Prostate gland (tissue), 2 donors: ENCODE measurements at regions not wholly inside any gene's neighbourhood (a gene's known extent, or its start where the extent isn't known, plus 50 kb on each side); places are given as distances from the start of the nearest gene placed in this dataset.
A peak's percentile ranks its signal among the peaks of the same experiment; 100 is the strongest.

Experiments
- DNase-seq: peaks from one replicate; pipeline ENCODE4 v3.0.0-alpha.2; 2019; ENCODE audit warnings: low spot score
- H3K27ac ChIP-seq, 2 donors: fragments of 200-600 bp; sonication (generic); 2 replicates each; pipeline ENCODE4 v1.5.1; 2017 to 2019
- H3K27me3 ChIP-seq: fragments of 200-600 bp; sonication (generic); replicated peaks from 2 replicates; pipeline ENCODE4 v1.5.1; 2019; ENCODE audit not compliant: insufficient read depth
- H3K36me3 ChIP-seq, 2 donors: fragments of 200-600 bp; sonication (generic); 1 replicate in 1 of 2; 2 replicates in 1 of 2; pipeline versions ENCODE4 v1.5.1 to v1.8.1; 2017 to 2019
- H3K4me1 ChIP-seq: fragments of 200-600 bp; sonication (generic); replicated peaks from 2 replicates; pipeline ENCODE4 v1.5.1; 2019
- H3K4me3 ChIP-seq, 2 donors: fragments of 200-600 bp; sonication (generic); 2 replicates each; pipeline ENCODE4 v1.5.1; 2017 to 2019
- H3K9me3 ChIP-seq: fragments of 200-600 bp; sonication (generic); 2 replicates; pipeline ENCODE4 v1.5.1; 2017
- POLR2A ChIP-seq: fragments of 450-650 bp; IDR thresholded peaks from one replicate; pipeline ENCODE4 v1.6.1; 2016; ENCODE audit warnings: antibody characterized with exemption, mild to moderate bottlenecking
- POLR2AphosphoS5 ChIP-seq: sonication (generic); formaldehyde crosslinking; IDR thresholded peaks from one replicate; pipeline ENCODE4 v1.6.1; 2017; ENCODE audit warnings: antibody characterized with exemption
- WGBS: methylation state at CpG from one replicate; pipeline ENCODE4 v1.1.5; 2018; 5-methylcytosine and 5-hydroxymethylcytosine counted together
- intact Hi-C: fragments of 100-400 bp; cut with DNase I; formaldehyde crosslinking; loops from one replicate; pipeline ENCODE4 v1.14.2; 2022
- TF ChIP-seq, protein P1 (sequence below), 4 experiments: fragments of 200-600 bp in 2 of 4; fragments of 450-650 bp in 2 of 4; sonication (generic) in 2 of 4; IDR thresholded peaks; 1 replicate in 3 of 4; 2 replicates in 1 of 4; pipeline ENCODE4 v1.5.1; 2016 to 2019; ENCODE audit warnings: antibody characterized with exemption in 4 of 4, mild to moderate bottlenecking in 2 of 4, moderate library complexity in 2 of 4

DNA sequence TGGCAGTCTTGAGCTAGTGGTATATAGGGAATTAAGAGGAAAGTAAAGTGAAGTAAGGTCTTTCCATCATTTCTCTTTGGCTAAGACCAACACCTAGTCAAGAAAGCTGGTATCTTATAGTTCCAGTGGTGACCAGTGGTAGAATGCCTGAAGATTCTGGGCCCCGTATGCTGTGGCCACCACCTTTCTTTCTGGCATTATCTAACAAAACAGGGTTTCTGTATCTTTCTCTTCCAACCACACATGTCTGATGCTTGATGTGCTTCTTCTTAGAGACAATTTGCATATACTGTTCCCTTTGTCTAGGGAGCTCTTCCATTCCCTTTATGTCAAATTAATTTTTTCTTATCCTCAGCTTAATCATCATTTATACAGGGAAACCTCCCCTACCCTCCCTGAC is 109.9 kb upstream of the SSBP2 start:
- no peaks in the 10 kb centered on the region for H3K9me3 ChIP-seq
- 95% methylated on average over 1 of the region's 1 CpG for WGBS
- no peak for DNase-seq
- TF ChIP-seq POLR2A (no peak), POLR2AphosphoS5 (no peak)
- TF ChIP-seq, protein P1, sequence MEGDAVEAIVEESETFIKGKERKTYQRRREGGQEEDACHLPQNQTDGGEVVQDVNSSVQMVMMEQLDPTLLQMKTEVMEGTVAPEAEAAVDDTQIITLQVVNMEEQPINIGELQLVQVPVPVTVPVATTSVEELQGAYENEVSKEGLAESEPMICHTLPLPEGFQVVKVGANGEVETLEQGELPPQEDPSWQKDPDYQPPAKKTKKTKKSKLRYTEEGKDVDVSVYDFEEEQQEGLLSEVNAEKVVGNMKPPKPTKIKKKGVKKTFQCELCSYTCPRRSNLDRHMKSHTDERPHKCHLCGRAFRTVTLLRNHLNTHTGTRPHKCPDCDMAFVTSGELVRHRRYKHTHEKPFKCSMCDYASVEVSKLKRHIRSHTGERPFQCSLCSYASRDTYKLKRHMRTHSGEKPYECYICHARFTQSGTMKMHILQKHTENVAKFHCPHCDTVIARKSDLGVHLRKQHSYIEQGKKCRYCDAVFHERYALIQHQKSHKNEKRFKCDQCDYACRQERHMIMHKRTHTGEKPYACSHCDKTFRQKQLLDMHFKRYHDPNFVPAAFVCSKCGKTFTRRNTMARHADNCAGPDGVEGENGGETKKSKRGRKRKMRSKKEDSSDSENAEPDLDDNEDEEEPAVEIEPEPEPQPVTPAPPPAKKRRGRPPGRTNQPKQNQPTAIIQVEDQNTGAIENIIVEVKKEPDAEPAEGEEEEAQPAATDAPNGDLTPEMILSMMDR (IDR thresholded peaks at IDR 0.05) = no peak
- no peaks in the 10 kb centered on the region for H3K4me1 ChIP-seq
- no peak overlapping the region for H3K27ac ChIP-seq
- H3K36me3 ChIP-seq = no peaks in the 10 kb centered on the region
- H3K27me3 ChIP-seq = no peaks in the 10 kb centered on the region
- intact Hi-C loops = no loop called here
- no peak overlapping the region for H3K4me3 ChIP-seq

DNA sequence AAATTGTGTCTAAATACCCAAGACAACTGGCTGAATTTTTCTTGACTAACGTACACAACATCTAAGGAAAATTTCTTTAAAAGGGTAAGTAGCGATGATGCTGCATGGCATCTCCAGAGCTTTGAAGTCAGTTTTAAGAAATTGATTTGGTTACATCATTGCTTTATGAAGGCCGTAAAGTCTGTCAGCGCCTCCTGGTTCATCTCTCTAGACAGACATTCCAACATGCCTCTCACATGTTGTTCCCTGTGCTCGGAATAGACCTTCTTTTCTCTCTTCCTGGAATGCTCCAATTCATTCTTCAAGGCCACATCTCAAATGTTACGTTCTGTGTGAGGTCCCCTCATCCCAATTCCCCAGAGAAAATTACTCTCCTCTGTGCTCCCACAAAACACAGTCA is 108.7 kb upstream of the SSBP2 start:
- Histone ChIP-seq H3K27ac (no peak overlapping the region), H3K27me3 (no peaks in the 10 kb centered on the region), H3K36me3 (no peaks in the 10 kb centered on the region), H3K9me3 (no peaks in the 10 kb centered on the region), H3K4me1 (no peaks in the 10 kb centered on the region), H3K4me3 (no peak overlapping the region)
- WGBS = 92% methylated on average over 6 of the region's 6 CpGs
- no peak for DNase-seq
- no peak for TF ChIP-seq POLR2A
- TF ChIP-seq, protein P1 (IDR thresholded peaks at IDR 0.05) = no peak
- intact Hi-C loops = no loop called here

DNA sequence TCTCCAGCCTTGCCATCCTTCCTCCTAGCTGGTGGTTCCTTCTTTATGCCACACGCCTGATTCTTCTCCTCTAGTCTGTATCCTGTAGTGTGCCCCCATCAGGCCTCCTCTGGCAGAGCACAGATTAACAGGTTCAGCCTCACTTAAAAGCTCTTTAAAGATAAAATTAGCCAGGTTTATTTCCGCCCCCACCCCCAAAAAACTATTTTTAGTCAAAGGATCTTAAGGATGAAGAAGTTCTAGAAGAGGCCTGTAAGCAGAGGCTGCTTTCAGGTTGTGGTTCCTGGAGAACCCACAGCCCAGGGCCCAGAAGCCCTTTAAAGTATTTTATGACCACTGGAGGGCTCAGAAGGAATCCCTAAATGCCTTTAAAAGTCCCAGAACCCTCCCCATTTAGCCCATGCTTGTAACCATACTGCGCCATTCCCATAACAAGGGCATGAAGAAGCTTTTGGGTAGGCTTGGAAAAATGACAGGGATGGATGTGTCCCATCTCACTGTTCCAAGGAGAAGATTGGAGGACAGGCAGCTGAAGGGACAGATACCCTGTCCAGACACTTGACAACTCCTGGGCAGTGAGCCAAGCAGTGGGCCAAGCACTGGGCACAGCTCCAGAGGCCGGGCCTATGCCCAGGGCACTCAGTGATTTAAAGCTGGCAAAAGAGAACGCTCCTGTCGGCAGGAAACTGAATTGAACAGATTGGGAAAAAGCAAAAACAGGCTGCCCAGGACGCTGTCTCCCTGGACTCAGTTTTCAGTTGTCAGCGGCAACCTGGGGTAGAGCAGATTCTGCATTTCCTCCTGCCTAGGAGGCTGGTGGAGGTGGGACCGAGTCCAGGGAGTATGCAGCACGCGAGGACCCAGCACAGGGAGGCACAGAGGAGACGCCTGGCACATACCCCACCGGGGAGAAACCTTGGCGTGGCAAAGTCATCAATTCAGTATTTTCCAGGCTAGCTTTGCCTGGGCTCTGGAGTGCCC is 106.3 kb upstream of the SSBP2 start:
- no peaks in the 10 kb centered on the region for H3K36me3 ChIP-seq
- peak; percentile 49 for DNase-seq
- intact Hi-C loops = no loop called here
- no peaks in the 10 kb centered on the region for H3K27me3 ChIP-seq
- TF ChIP-seq, protein P1 (IDR thresholded peaks at IDR 0.05) = peak in 2 of 4 experiments; percentile 7 to 38
- no peak for TF ChIP-seq POLR2AphosphoS5
- no peaks in the 10 kb centered on the region for H3K9me3 ChIP-seq
- no peak overlapping the region for H3K4me3 ChIP-seq
- WGBS = 24% methylated on average over 14 of the region's 14 CpGs
- H3K4me1 ChIP-seq = no peaks in the 10 kb centered on the region
- H3K27ac ChIP-seq = peak overlapping the region; percentile 25 to 62

DNA sequence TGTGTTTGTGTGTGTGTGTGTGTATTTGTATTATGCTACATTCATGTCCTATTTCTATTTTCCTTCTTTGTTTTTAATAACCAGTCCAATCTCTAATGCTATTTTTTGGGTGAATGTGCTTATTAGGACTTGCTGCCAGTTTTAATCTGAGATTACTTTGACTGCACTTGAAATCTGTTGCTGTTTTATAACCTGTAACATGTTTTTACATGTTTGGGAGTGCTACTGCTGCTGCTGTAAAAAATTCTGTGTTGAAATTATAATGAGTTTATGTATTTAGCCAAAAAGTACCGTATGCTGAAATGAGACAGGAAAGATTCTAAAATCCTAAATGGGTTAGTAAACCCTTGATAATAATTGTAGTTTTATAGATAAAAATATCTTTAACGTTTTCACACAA is 104.7 kb upstream of the SSBP2 start:
- WGBS = 27% methylated on average over 2 of the region's 2 CpGs

More for the DNA sequence above, 104.7 kb upstream of the SSBP2 start:
- H3K4me3 ChIP-seq = no peak overlapping the region
- H3K27me3 ChIP-seq = no peaks in the 10 kb centered on the region
- H3K9me3 ChIP-seq = no peaks in the 10 kb centered on the region
- H3K4me1 ChIP-seq = no peaks in the 10 kb centered on the region
- no peaks in the 10 kb centered on the region for H3K36me3 ChIP-seq
- DNase-seq = no peak
- peak; percentile 44 for TF ChIP-seq POLR2AphosphoS5
- TF ChIP-seq POLR2A = no peak
- TF ChIP-seq, protein P1 (IDR thresholded peaks at IDR 0.05) = no peak
- H3K27ac ChIP-seq = no peak overlapping the region
- intact Hi-C loops = no loop called here
